WTC11 (cell line): ENCODE measurements at regions not wholly inside any gene's neighbourhood (a gene's known extent, or its start where the extent isn't known, plus 50 kb on each side); places are given as distances from the start of the nearest gene placed in this dataset.

Experiments used
- ATAC-seq: fragments of 200-7000 bp; cut with Tn5 transposase; 2 replicates; pipeline ENCODE4 v1.10.0; 2021; ENCODE audit warnings: mild to moderate bottlenecking, moderate library complexity
- CTCF ChIA-PET: fragments of 300-600 bp; sonication (Branson Sonifier 250); formaldehyde crosslinking; loops from one replicate; lab custom pipeline; 2021; ENCODE audit warnings: antibody characterized with exemption; lab: Charles Lee
- POLR2A ChIA-PET: fragments of 350-600 bp; sonication (Branson Sonifier 250); formaldehyde crosslinking; loops from one replicate; lab custom pipeline; 2021; ENCODE audit warnings: antibody characterized with exemption; lab: Charles Lee
- DNase-seq: peaks from one replicate; pipeline ENCODE4 v3.0.0; 2021; ENCODE audit warnings: low spot score
- H3K27ac Mint-ChIP-seq: 2 replicates; pipeline ENCODE4 v1.8.0; 2021; ENCODE audit warnings: mixed read lengths
- H3K27me3 Mint-ChIP-seq: 2 replicates; pipeline ENCODE4 v1.8.0; 2021; ENCODE audit warnings: low read depth, mild to moderate bottlenecking, moderate library complexity, mixed read lengths
- H3K36me3 Mint-ChIP-seq: 2 replicates; pipeline ENCODE4 v1.8.0; 2021; ENCODE audit warnings: mixed read lengths
- H3K4me1 Mint-ChIP-seq: 2 replicates; pipeline ENCODE4 v1.8.0; 2022; ENCODE audit warnings: mixed read lengths
- H3K4me3 Mint-ChIP-seq: 2 replicates; pipeline ENCODE4 v1.8.0; 2021; ENCODE audit warnings: mild to moderate bottlenecking, moderate library complexity, mixed read lengths
- H3K9me3 Mint-ChIP-seq: 2 replicates; pipeline ENCODE4 v1.8.0; 2021; ENCODE audit warnings: mixed read lengths
- ATF1 ChIP-seq: sonication (generic); formaldehyde crosslinking; IDR thresholded peaks from 2 replicates; pipeline ENCODE4 v1.8.1; 2023; ENCODE audit warnings: mild to moderate bottlenecking, moderate library complexity, missing genetic modification reagents
- E2F5 ChIP-seq: sonication (generic); formaldehyde crosslinking; IDR thresholded peaks from 2 replicates; pipeline ENCODE4 v1.8.1; 2022; ENCODE audit warnings: mild to moderate bottlenecking, moderate library complexity, missing genetic modification reagents
- ERG ChIP-seq: fragments of 250-450 bp; sonication (Bioruptor Pico); IDR thresholded peaks from 2 replicates; pipeline ENCODE4 v1.8.0; 2021; ENCODE audit warnings: mild to moderate bottlenecking
- FOXP4 ChIP-seq: sonication (generic); formaldehyde crosslinking; IDR thresholded peaks from 2 replicates; pipeline ENCODE4 v1.8.0; 2022; ENCODE audit warnings: mild to moderate bottlenecking, missing genetic modification reagents
- NR1H2 ChIP-seq: sonication (generic); formaldehyde crosslinking; IDR thresholded peaks from 2 replicates; pipeline ENCODE4 v1.9.0; 2021; ENCODE audit warnings: mild to moderate bottlenecking, moderate library complexity, missing genetic modification reagents
- NR2C2 ChIP-seq: sonication (generic); formaldehyde crosslinking; IDR thresholded peaks from 2 replicates; pipeline ENCODE4 v1.8.0; 2022; ENCODE audit warnings: mild to moderate bottlenecking, missing genetic modification reagents
- STAT6 ChIP-seq: sonication (generic); formaldehyde crosslinking; conservative IDR thresholded peaks from 2 replicates; pipeline ENCODE4 v1.8.1; 2023; ENCODE audit warnings: mild to moderate bottlenecking, low read depth, missing genetic modification reagents, moderate library complexity
- ZNF396 ChIP-seq: fragments of 250-450 bp; sonication (Bioruptor Pico); IDR thresholded peaks from 2 replicates; pipeline ENCODE4 v1.8.0; 2021; ENCODE audit warnings: mild to moderate bottlenecking, moderate library complexity, borderline replicate concordance
- ZNF416 ChIP-seq: fragments of 250-450 bp; sonication (Bioruptor Pico); IDR thresholded peaks from 2 replicates; pipeline ENCODE4 v1.9.0; 2021; ENCODE audit warnings: mild to moderate bottlenecking, inconsistent platforms
- TF ChIP-seq, protein P1 (sequence below): sonication (generic); formaldehyde crosslinking; conservative IDR thresholded peaks from 2 replicates; pipeline ENCODE4 v1.8.1; 2022; ENCODE audit warnings: mild to moderate bottlenecking, missing genetic modification reagents
- TF ChIP-seq, protein P2 (sequence below): sonication (generic); formaldehyde crosslinking; IDR thresholded peaks from 2 replicates; pipeline ENCODE4 v1.8.0; 2022; ENCODE audit warnings: mild to moderate bottlenecking, missing genetic modification reagents
- TF ChIP-seq, protein P3 (sequence below): sonication (generic); formaldehyde crosslinking; IDR thresholded peaks from 2 replicates; pipeline ENCODE4 v1.8.1; 2023; ENCODE audit warnings: mild to moderate bottlenecking, missing genetic modification reagents

DNA sequence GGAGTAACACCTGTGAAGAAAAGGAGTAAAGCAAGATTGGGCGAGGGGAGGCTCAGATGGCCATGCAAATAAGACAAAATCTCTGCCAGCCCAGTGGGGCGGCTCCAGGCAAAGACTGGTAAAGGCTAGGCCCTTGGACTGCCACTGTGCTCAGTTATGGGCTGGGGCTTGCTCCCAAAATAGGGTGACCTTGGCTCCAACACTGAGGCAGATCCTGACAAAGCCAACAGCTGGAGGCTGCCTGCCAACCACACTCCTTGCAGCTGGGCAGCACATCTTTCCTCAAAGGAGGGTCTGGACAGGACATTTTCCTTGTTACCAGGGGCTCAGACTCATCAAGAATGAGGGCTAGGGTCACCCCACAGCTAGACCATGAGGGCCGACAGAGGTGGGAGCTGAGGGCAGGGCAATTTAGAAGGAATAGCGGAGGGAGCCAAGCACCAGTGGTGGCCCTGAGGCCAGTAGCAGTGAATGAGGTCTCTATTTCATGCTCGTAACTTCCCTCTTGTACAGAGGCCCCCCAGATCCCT is 86.1 kb downstream of the CHRD start (continued):
- TF ChIP-seq FOXP4 (no peak), ZNF396 (no peak), NR2C2 (CRISPR knock-in tag) (no peak)
- TF ChIP-seq, protein P1, sequence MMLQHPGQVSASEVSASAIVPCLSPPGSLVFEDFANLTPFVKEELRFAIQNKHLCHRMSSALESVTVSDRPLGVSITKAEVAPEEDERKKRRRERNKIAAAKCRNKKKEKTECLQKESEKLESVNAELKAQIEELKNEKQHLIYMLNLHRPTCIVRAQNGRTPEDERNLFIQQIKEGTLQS (CRISPR knock-in tag), result no peak
- TF ChIP-seq, protein P2, sequence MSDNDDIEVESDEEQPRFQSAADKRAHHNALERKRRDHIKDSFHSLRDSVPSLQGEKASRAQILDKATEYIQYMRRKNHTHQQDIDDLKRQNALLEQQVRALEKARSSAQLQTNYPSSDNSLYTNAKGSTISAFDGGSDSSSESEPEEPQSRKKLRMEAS, result no peak
- TF ChIP-seq, protein P3, sequence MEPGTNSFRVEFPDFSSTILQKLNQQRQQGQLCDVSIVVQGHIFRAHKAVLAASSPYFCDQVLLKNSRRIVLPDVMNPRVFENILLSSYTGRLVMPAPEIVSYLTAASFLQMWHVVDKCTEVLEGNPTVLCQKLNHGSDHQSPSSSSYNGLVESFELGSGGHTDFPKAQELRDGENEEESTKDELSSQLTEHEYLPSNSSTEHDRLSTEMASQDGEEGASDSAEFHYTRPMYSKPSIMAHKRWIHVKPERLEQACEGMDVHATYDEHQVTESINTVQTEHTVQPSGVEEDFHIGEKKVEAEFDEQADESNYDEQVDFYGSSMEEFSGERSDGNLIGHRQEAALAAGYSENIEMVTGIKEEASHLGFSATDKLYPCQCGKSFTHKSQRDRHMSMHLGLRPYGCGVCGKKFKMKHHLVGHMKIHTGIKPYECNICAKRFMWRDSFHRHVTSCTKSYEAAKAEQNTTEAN (CRISPR knock-in tag), result no peak
- TF ChIP-seq, all 79 proteins: peak for 0

DNA sequence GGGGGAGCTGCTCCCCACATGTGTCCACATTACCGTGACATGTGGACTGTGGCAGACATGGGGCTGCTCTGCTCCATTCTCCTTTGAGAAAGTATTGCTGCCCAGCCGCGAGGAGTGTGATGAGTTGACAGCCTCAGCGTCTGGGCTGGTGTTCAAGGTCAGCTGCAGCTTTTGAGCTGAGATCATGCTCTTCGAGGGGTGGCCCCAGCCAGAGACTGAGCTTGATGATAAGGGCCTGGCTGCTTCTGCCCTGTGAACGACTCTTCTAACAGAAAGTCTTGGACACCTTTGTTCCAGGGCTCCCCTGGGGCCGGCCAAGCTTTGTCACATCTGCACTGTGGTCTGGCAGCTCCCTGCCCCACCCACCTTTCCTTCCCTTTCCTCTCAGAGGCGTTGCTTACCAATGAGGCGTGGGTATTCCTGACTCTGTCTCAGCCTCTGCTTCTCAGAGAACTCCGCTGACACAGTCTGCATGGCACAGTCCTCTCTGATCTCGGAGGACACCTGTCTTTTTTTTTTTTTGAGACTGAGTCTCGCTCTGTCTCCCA is 86.6 kb downstream of the CHRD start:
- H3K27ac Mint-ChIP-seq, result no peak overlapping the region
- CTCF ChIA-PET, result interaction anchor here (0.7 to 5.7 kb wide), 5 partner anchors 8 to 94 kb away, joined by 3 to 83 read pairs (median 57); no protein-coding TSS in a partner anchor
- H3K36me3 Mint-ChIP-seq, result no peaks in the 10 kb centered on the region
- peaks cover 4% of the 10 kb centered on the region for H3K9me3 Mint-ChIP-seq
- no peaks in the 10 kb centered on the region for H3K27me3 Mint-ChIP-seq
- TF ChIP-seq ATF1 (CRISPR knock-in tag), result no peak
- TF ChIP-seq ZNF416 (CRISPR knock-in tag), result no peak
- TF ChIP-seq NR1H2, result no peak
- no peak for TF ChIP-seq E2F5 (CRISPR knock-in tag)
- TF ChIP-seq STAT6, result no peak
- no peak for TF ChIP-seq ERG (CRISPR knock-in tag)
- TF ChIP-seq, protein P3 (CRISPR knock-in tag), result no peak
- no peak overlapping the region for H3K4me3 Mint-ChIP-seq
- peaks cover 6% of the 10 kb centered on the region; the same call in 1 of the 2 replicates for H3K4me1 Mint-ChIP-seq
- DNase-seq, result no peak
- no peak for ATAC-seq
- POLR2A ChIA-PET, result no interaction called here
